HG03354 (cell line): ENCODE measurements at regions not wholly inside any gene's neighbourhood (a gene's known extent, or its start where the extent isn't known, plus 50 kb on each side); places are given as distances from the start of the nearest gene placed in this dataset.

Experiments
- ATAC-seq: cut with Tn5 transposase; IDR thresholded peaks from one replicate; pipeline ENCODE4 v1.9.1; 2021; ENCODE audit warnings: mild to moderate bottlenecking; ENCODE audit not compliant: unreplicated experiment, poor library complexity, severe bottlenecking

DNA sequence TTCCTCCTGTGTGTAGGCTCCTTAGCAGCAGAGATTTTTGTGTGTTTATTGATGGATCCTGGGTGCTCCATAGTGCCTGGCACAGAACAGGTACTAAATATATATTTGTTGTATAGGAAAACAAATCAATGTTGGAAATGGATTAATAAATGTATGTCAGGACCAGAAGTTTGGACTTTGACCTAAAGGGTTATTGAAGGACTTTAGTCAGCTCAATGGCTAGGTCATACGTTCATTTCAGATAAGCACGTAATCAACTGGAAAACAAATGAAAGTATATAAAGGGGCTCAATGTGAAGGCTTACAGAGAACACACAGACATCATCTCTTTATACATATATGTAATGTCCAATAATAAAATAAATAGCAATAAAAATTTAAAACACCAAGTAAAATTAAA lies 56.2 kb upstream of the PALM2AKAP2 start:
- ATAC-seq: no peak

DNA sequence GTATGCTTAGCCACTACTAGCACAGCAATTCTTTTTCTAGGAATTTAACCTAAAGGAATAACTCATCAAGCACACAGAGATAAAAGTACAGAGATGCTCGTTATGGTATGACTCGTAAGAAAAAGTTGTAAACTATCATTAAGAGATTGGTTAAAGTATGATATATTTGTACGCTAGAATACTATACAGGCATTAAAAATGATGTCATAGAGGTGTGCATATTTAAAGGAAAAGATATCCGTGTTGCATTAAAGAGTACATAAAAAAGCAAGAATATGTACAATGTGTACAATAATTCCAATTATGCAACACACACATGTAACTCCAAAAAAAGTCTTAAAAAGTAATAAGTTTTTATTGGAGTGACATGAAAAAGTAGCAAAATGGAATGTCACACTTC lies 54.5 kb upstream of the PALM2AKAP2 start:
- ATAC-seq: no peak

DNA sequence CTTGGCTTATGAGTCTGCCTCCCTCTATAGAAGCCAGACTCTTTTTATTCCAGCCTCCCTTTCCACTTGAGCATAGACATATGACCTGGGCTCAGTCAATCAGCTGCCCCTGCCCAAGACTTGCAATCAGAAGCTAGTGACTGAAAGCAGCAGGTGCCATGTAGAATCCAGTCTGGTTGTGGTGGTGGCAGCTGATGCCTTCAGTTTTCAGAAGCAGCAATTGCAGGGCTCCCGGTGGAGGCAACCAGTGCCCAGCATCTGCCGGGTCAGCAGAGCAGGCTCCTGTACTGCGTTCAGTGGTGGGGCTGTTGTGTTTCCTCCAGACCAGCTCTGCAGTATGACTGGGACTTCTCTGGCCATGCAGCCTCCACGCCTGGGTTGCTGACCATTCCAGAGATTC lies 53.9 kb upstream of the PALM2AKAP2 start:
- no peak for ATAC-seq

DNA sequence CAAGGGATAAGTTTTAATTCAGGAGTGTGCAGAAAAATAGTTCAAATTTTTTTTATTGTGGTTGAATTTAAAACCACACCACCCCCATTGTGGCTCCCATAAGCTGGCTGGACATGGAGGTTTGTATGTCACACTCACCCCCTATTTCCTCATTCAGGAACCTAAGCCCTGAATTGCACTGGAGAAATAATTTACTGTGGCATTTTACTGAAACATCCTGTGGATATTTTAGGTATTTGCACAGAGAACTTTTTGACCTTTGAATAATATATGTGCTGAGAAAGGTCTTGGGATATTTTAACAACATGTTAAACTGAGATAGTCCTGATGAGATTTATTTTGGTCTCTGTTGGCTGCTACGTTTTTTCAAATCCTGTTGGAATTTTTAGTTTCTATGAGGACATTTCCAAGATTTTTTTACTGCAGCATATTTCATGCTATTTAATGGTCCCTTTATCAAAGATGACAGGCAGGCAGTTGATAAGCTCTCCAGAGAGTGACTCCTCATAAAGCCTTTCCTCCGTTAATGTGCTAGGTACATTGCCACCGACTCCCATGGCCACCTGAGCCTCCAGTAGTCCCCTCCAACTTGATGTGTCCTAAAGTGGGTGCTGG lies 51.2 kb upstream of the PALM2AKAP2 start:
- no peak for ATAC-seq

DNA sequence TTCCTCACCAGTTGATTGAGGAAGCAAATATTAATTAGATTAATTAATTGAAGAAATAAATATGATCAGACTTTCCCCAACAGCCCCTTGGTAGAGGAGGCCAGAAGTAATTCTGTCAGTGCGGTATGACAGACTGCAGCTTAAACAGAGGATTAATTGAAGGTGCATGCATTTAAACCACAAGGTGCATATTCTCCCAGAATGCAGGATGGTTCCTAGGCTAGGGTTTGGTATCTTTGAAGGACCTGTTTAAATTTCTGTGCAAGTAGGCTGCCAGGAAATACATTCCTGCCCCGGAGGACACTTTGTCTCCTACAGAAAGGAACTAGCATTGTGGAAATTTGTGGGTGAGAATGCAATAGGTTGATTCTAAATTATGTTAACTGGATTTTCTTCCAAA lies 50.5 kb upstream of the PALM2AKAP2 start:
- no peak for ATAC-seq
